ENCODE measurements at regions not wholly inside any gene's neighbourhood (a gene's known extent, or its start where the extent isn't known, plus 50 kb on each side); places are given as distances from the start of the nearest gene placed in this dataset.
A peak's percentile ranks its signal among the peaks of the same experiment; 100 is the strongest.
"Not testable (repeated sequence)": the region's sequence is repeated elsewhere in the genome, so short reads cannot be mapped to it uniquely, and the experiment has no call there.

- DNase-seq, result peak in 2 of 3 donors; percentile 21 to 59
These were observed 227.3 kb downstream of the KTN1 start for GRCh38 chr14:55807053-55807880.

- DNase-seq, result no peak
These were observed 227.9 kb downstream of the KTN1 start for GRCh38 chr14:55807881-55808379.

- DNase-seq, result peak; percentile 28 to 66 (median 52)
These were observed 233.6 kb downstream of the KTN1 start for GRCh38 chr14:55813630-55814029.

- DNase-seq, result no peak
These were observed 234.1 kb downstream of the KTN1 start for GRCh38 chr14:55814064-55814463.

- peak; percentile 65 to 82 (median 73) for DNase-seq
These were observed 234.9 kb downstream of the KTN1 start for GRCh38 chr14:55814873-55815272.

- no peak for DNase-seq
These were observed 236.2 kb downstream of the KTN1 start for GRCh38 chr14:55816225-55816624.

- peak; percentile 27 to 59 (median 41) for DNase-seq
These were observed 239.8 kb downstream of the KTN1 start for GRCh38 chr14:55819610-55820304.

GRCh38 chr14:55822906-55823305, 242.9 kb downstream of the KTN1 start:
- no peak for DNase-seq

- DNase-seq, result no peak
These were observed 252.3 kb downstream of the KTN1 start for GRCh38 chr14:55832122-55832911.

- DNase-seq, result no peak
These were observed 253.0 kb downstream of the KTN1 start for GRCh38 chr14:55832974-55833373.

- no peak for DNase-seq
These were observed 254.4 kb downstream of the KTN1 start for GRCh38 chr14:55834390-55834789.

GRCh38 chr14:55835985-55836384, 256.0 kb downstream of the KTN1 start:
- DNase-seq, result peak in 1 of 3 donors; percentile 7

GRCh38 chr14:55837467-55837866, 257.5 kb downstream of the KTN1 start:
- DNase-seq, result peak in 1 of 3 donors; percentile 11

GRCh38 chr14:55838529-55839052, 258.6 kb downstream of the KTN1 start:
- peak in 1 of 3 donors; percentile 14 for DNase-seq

GRCh38 chr14:55839301-55839947, 259.4 kb downstream of the KTN1 start:
- DNase-seq, result not testable (repeated sequence)

GRCh38 chr14:55840821-55841220, 260.8 kb downstream of the KTN1 start:
- no peak for DNase-seq

GRCh38 chr14:55841625-55842024, 261.6 kb downstream of the KTN1 start:
- DNase-seq, result no peak

- peak in 1 of 3 donors; percentile 10 for DNase-seq
These were observed 263.9 kb downstream of the KTN1 start for GRCh38 chr14:55843718-55844403.

- peak in 2 of 3 donors; percentile 15 to 26 for DNase-seq
These were observed 266.2 kb downstream of the KTN1 start for GRCh38 chr14:55845963-55846825.

- DNase-seq, result peak; percentile 21 to 55 (median 38)
These were observed 266.9 kb downstream of the KTN1 start for GRCh38 chr14:55846826-55847446.

Measured in suppressor macrophage treated with lipopolysaccharide for 1 hour (primary cell).